ENCODE measurements at regions not wholly inside any gene's neighbourhood (a gene's known extent, or its start where the extent isn't known, plus 50 kb on each side); places are given as distances from the start of the nearest gene placed in this dataset.

- TF ChIP-seq CTCF (IDR thresholded peaks at IDR 0.05) = no peak
- TF ChIP-seq POLR2A (IDR thresholded peaks at IDR 0.05) = no peak
Observed at GRCh38 chr10:7070950-7071349, 339.9 kb downstream of the SFMBT2 start.

Measured in esophagus squamous epithelium (tissue), 4 donors.